GM12878 (cell line): ENCODE measurements at regions not wholly inside any gene's neighbourhood (a gene's known extent, or its start where the extent isn't known, plus 50 kb on each side); places are given as distances from the start of the nearest gene placed in this dataset.

ENCODE experiments used
- ATAC-seq: fragments of 200-7000 bp; cut with Tn5 transposase; 3 replicates; pipeline ENCODE4 v1.9.1; 2020; ENCODE audit warnings: mild to moderate bottlenecking, moderate library complexity
- BruUV-seq: library from RNA; stranded (reverse); fragments of 400-500 nt; replicated peaks from 2 replicates; lab custom pipeline; 2021; lab: Mats Ljungman, UMichigan
- CTCF ChIA-PET: fragments of 300-600 bp; sonication (Branson Sonifier 250); formaldehyde crosslinking; extraction: SDS; loops from one replicate; lab custom pipeline; 2021; ENCODE audit warnings: inconsistent platforms; lab: Yijun Ruan, JAX
- POLR2A ChIA-PET: fragments of 350-600 bp; formaldehyde crosslinking; extraction: SDS; loops from one replicate; lab custom pipeline; 2021; ENCODE audit warnings: inconsistent platforms; lab: Charles Lee
- RAD21 ChIA-PET: fragments of 300-600 bp; sonication (Branson Sonifier 250); formaldehyde crosslinking; loops from one replicate; lab custom pipeline; 2023; ENCODE audit warnings: antibody characterized with exemption; ENCODE audit not compliant: unreplicated experiment; lab: Charles Lee
- SMC1A ChIA-PET: fragments of 300-600 bp; sonication (Branson Sonifier 250); formaldehyde crosslinking; loops from one replicate; lab custom pipeline; 2023; ENCODE audit not compliant: unreplicated experiment, uncharacterized antibody; lab: Charles Lee
- DNase-seq: peaks from one replicate; pipeline ENCODE4 v3.0.0-alpha.2; 2011; ENCODE audit warnings: low read depth, low spot score
- FAIRE-seq: peaks from 3 replicates; lab custom pipeline; 2011; peaks lifted over from hg19 to GRCh38; lab: Jason Lieb, UNC
- H2AFZ ChIP-seq: 2 replicates; pipeline ENCODE4 v1.6.0; 2011; ENCODE audit warnings: low read depth, low read length, control low read depth; ENCODE audit not compliant: control insufficient read depth
- H3K27ac ChIP-seq: 2 replicates; pipeline ENCODE4 v1.5.1; 2011; ENCODE audit warnings: control low read depth; ENCODE audit not compliant: control insufficient read depth, insufficient read depth
- H3K27me3 ChIP-seq, 2 experiments: replicated peaks in 1 of 2; 2 replicates each; pipeline versions ENCODE4 v1.6.0 to v1.6.1; 2011; ENCODE audit warnings: low read length in 1 of 2; ENCODE audit not compliant: control insufficient read depth in 2 of 2, insufficient read depth in 2 of 2
- H3K36me3 ChIP-seq, 2 experiments: 2 replicates each; pipeline ENCODE4 v1.5.1; 2011; ENCODE audit warnings: low read length in 1 of 2; ENCODE audit not compliant: control insufficient read depth in 2 of 2, insufficient read depth in 2 of 2
- H3K4me1 ChIP-seq: 2 replicates; pipeline ENCODE4 v1.6.1; 2011; ENCODE audit warnings: mild to moderate bottlenecking, low read length, moderate library complexity, mixed read lengths; ENCODE audit not compliant: control insufficient read depth, insufficient read depth
- H3K4me2 ChIP-seq: 2 replicates; pipeline ENCODE4 v1.6.0; 2011; ENCODE audit warnings: control low read depth; ENCODE audit not compliant: control insufficient read depth, insufficient read depth
- H3K4me3 ChIP-seq: fragments of 200-600 bp; sonication (generic); 2 replicates; pipeline ENCODE4 v1.5.1; 2016
- H3K79me2 ChIP-seq: 2 replicates; pipeline ENCODE4 v1.6.0; 2011; ENCODE audit warnings: low read length; ENCODE audit not compliant: control insufficient read depth, insufficient read depth
- H3K9ac ChIP-seq: 2 replicates; pipeline ENCODE4 v1.8.0; 2011; ENCODE audit warnings: low read length, control low read depth, mixed read lengths; ENCODE audit not compliant: control insufficient read depth, insufficient read depth
- H3K9me3 ChIP-seq: replicated peaks from 3 replicates; pipeline ENCODE4 v1.5.1; 2011; ENCODE audit warnings: mild to moderate bottlenecking, low read length; ENCODE audit not compliant: control insufficient read depth, insufficient read depth
- H4K20me1 ChIP-seq: 2 replicates; pipeline ENCODE4 v1.6.0; 2011; ENCODE audit not compliant: control insufficient read depth, insufficient read depth
- BCLAF1 ChIP-seq: fragments of 450-650 bp; IDR thresholded peaks from 2 replicates; pipeline ENCODE4 v1.6.1; 2017; ENCODE audit warnings: antibody characterized with exemption, mild to moderate bottlenecking, moderate library complexity
- BMI1 ChIP-seq: fragments of 450-650 bp; IDR thresholded peaks from 2 replicates; pipeline ENCODE4 v1.6.1; 2016; ENCODE audit warnings: mild to moderate bottlenecking, moderate library complexity, borderline replicate concordance
- BRCA1 ChIP-seq: IDR thresholded peaks from 2 replicates; pipeline ENCODE4 v1.6.1; 2011; ENCODE audit warnings: low read depth, low read length, improper control_type of control experiment
- CHD4 ChIP-seq: fragments of 200-600 bp; sonication (generic); IDR thresholded peaks from 2 replicates; pipeline ENCODE4 v1.6.1; 2016; ENCODE audit warnings: mild to moderate bottlenecking
- ETV6 ChIP-seq, 2 experiments: fragments of 450-650 bp in 1 of 2; IDR thresholded peaks in 1 of 2; conservative IDR thresholded peaks in 1 of 2; 2 replicates each; pipeline ENCODE4 v1.6.1; 2014; ENCODE audit warnings: antibody characterized with exemption in 1 of 2, borderline replicate concordance in 1 of 2, low read depth in 1 of 2, mild to moderate bottlenecking in 1 of 2, moderate library complexity in 1 of 2
- FOXK2 ChIP-seq: fragments of 450-650 bp; IDR thresholded peaks from 2 replicates; pipeline ENCODE4 v1.6.1; 2017; ENCODE audit warnings: mild to moderate bottlenecking, moderate library complexity
- LARP7 ChIP-seq: fragments of 450-650 bp; IDR thresholded peaks from 2 replicates; pipeline ENCODE4 v1.6.1; 2017; ENCODE audit warnings: mild to moderate bottlenecking
- NKRF ChIP-seq: fragments of 450-650 bp; conservative IDR thresholded peaks from 2 replicates; pipeline ENCODE4 v1.6.1; 2017; ENCODE audit warnings: mild to moderate bottlenecking, moderate library complexity
- RAD51 ChIP-seq: fragments of 450-650 bp; IDR thresholded peaks from 2 replicates; pipeline ENCODE4 v1.6.1; 2016; ENCODE audit warnings: moderate library complexity, mild to moderate bottlenecking, inconsistent platforms
- SUPT20H ChIP-seq: IDR thresholded peaks from 2 replicates; pipeline ENCODE4 v1.6.1; 2011; ENCODE audit warnings: low read depth, mild to moderate bottlenecking, low read length, moderate library complexity, borderline replicate concordance; ENCODE audit not compliant: control insufficient read depth
- ZNF217 ChIP-seq: fragments of 450-650 bp; IDR thresholded peaks from 2 replicates; pipeline ENCODE4 v1.6.1; 2017; ENCODE audit warnings: antibody characterized with exemption, mild to moderate bottlenecking
- ZNF384 ChIP-seq: IDR thresholded peaks from 2 replicates; pipeline ENCODE4 v1.6.1; 2012; ENCODE audit warnings: low read depth, mild to moderate bottlenecking, low read length, improper control_type of control experiment, borderline replicate concordance
- ZZZ3 ChIP-seq: IDR thresholded peaks from 2 replicates; pipeline ENCODE4 v1.6.1; 2011; ENCODE audit warnings: low read depth; ENCODE audit not compliant: control insufficient read depth, insufficient read length
- WGBS: methylation state at CpG from one replicate; pipeline ENCODE4 v1.1.6; 2016; ENCODE audit warnings: low lambda C conversion rate; ENCODE audit not compliant: insufficient replicate concordance, insufficient coverage; ENCODE audit errors: missing lambda C conversion rate; 5-methylcytosine and 5-hydroxymethylcytosine counted together
- in situ Hi-C: fragments of 300-500 bp; cut with MboI; formaldehyde crosslinking; loops from 9 replicates; pipeline ENCODE4 v1.14.3; 2018; ENCODE audit warnings: mixed read lengths
- intact Hi-C: fragments of 100-400 bp; cut with micrococcal nuclease; formaldehyde crosslinking; loops from one replicate; pipeline ENCODE4 v1.14.2; 2022; ENCODE audit not compliant: unreplicated experiment

- Histone ChIP-seq H3K9me3 (no peaks in the 10 kb centered on the region), H3K27me3 (no peaks in the 10 kb centered on the region), H2AFZ (no peak overlapping the region), H3K4me3 (no peak overlapping the region), H3K4me1 (no peaks in the 10 kb centered on the region), H3K36me3 (no peaks in the 10 kb centered on the region), H3K79me2 (no peaks in the 10 kb centered on the region), H3K4me2 (no peak overlapping the region)
- ChIA-PET RAD21 (no interaction called here), POLR2A (no interaction called here), CTCF (no interaction called here), SMC1A (no interaction called here)
- no peak for DNase-seq
- no peak for ATAC-seq
- no TSS peak for BruUV-seq
- no peak for TF ChIP-seq SUPT20H
- no peak for TF ChIP-seq ZZZ3
- no peak for TF ChIP-seq RAD51
- TF ChIP-seq ZNF384, result no peak
- TF ChIP-seq CHD4, result no peak
- TF ChIP-seq, all 136 proteins: peak for 0
- H3K9ac ChIP-seq, result no peak overlapping the region
- H3K27ac ChIP-seq, result no peak overlapping the region
- intact Hi-C loops (no loop called here), in situ Hi-C loops (no loop called here)
- FAIRE-seq, result no peak
- H4K20me1 ChIP-seq, result no peaks in the 10 kb centered on the region
Measured at GRCh38 chr11:109237636-109238035, 184.4 kb upstream of the C11orf87 start.

- DNase-seq (no peak), FAIRE-seq (no peak)
- RAD21 ChIA-PET, result no interaction called here
- TF ChIP-seq LARP7 (no peak), BRCA1 (no peak), NKRF (no peak), BCLAF1 (no peak), ZNF217 (no peak), FOXK2 (no peak), ETV6 (conservative IDR thresholded peaks at IDR 0.05 in 1 of 2, IDR thresholded peaks at IDR 0.05 in 1 of 2; ENCODE audit: borderline replicate concordance in 1 of 2, low read depth in 1 of 2) (no peak), BMI1 (no peak)
Measured at GRCh38 chr11:109241988-109242536, 179.9 kb upstream of the C11orf87 start.

More at GRCh38 chr11:109241988-109242536, 179.9 kb upstream of the C11orf87 start:
- no peaks in the 10 kb centered on the region for H3K36me3 ChIP-seq
- H3K4me1 ChIP-seq, result no peaks in the 10 kb centered on the region
- no peak for ATAC-seq
- no peak overlapping the region for H3K4me2 ChIP-seq
- 16% methylated on average over 3 of the region's 3 CpGs for WGBS
- no peaks in the 10 kb centered on the region for H3K27me3 ChIP-seq
- H3K79me2 ChIP-seq, result no peaks in the 10 kb centered on the region
- no peaks in the 10 kb centered on the region for H3K9me3 ChIP-seq
- H3K27ac ChIP-seq, result no peak overlapping the region
- no peak overlapping the region for H3K4me3 ChIP-seq
- CTCF ChIA-PET, result no interaction called here
- BruUV-seq, result no TSS peak
- POLR2A ChIA-PET, result no interaction called here
- H4K20me1 ChIP-seq, result no peaks in the 10 kb centered on the region
- H2AFZ ChIP-seq, result no peak overlapping the region
- in situ Hi-C loops, result no loop called here
- no peak overlapping the region for H3K9ac ChIP-seq
- intact Hi-C loops, result no loop called here
- SMC1A ChIA-PET, result no interaction called here
